GM12878 (cell line): ENCODE measurements at regions not wholly inside any gene's neighbourhood (a gene's known extent, or its start where the extent isn't known, plus 50 kb on each side); places are given as distances from the start of the nearest gene placed in this dataset.

Experiments
- ATAC-seq: fragments of 200-7000 bp; cut with Tn5 transposase; 3 replicates; pipeline ENCODE4 v1.9.1; 2020; ENCODE audit warnings: mild to moderate bottlenecking, moderate library complexity
- BruUV-seq: library from RNA; stranded (reverse); fragments of 400-500 nt; replicated peaks from 2 replicates; lab custom pipeline; 2021; lab: Mats Ljungman, UMichigan
- CTCF ChIA-PET: fragments of 300-600 bp; sonication (Branson Sonifier 250); formaldehyde crosslinking; extraction: SDS; loops from one replicate; lab custom pipeline; 2021; ENCODE audit warnings: inconsistent platforms; lab: Yijun Ruan, JAX
- POLR2A ChIA-PET: fragments of 350-600 bp; formaldehyde crosslinking; extraction: SDS; loops from one replicate; lab custom pipeline; 2021; ENCODE audit warnings: inconsistent platforms; lab: Charles Lee
- RAD21 ChIA-PET: fragments of 300-600 bp; sonication (Branson Sonifier 250); formaldehyde crosslinking; loops from one replicate; lab custom pipeline; 2023; ENCODE audit warnings: antibody characterized with exemption; ENCODE audit not compliant: unreplicated experiment; lab: Charles Lee
- SMC1A ChIA-PET: fragments of 300-600 bp; sonication (Branson Sonifier 250); formaldehyde crosslinking; loops from one replicate; lab custom pipeline; 2023; ENCODE audit not compliant: unreplicated experiment, uncharacterized antibody; lab: Charles Lee
- DNase-seq: peaks from one replicate; pipeline ENCODE4 v3.0.0-alpha.2; 2011; ENCODE audit warnings: low read depth, low spot score
- FAIRE-seq: peaks from 3 replicates; lab custom pipeline; 2011; peaks lifted over from hg19 to GRCh38; lab: Jason Lieb, UNC
- H2AFZ ChIP-seq: 2 replicates; pipeline ENCODE4 v1.6.0; 2011; ENCODE audit warnings: low read depth, low read length, control low read depth; ENCODE audit not compliant: control insufficient read depth
- H3K27ac ChIP-seq: 2 replicates; pipeline ENCODE4 v1.5.1; 2011; ENCODE audit warnings: control low read depth; ENCODE audit not compliant: control insufficient read depth, insufficient read depth
- H3K27me3 ChIP-seq, 2 experiments: replicated peaks in 1 of 2; 2 replicates each; pipeline versions ENCODE4 v1.6.0 to v1.6.1; 2011; ENCODE audit warnings: low read length in 1 of 2; ENCODE audit not compliant: control insufficient read depth in 2 of 2, insufficient read depth in 2 of 2
- H3K36me3 ChIP-seq, 2 experiments: 2 replicates each; pipeline ENCODE4 v1.5.1; 2011; ENCODE audit warnings: low read length in 1 of 2; ENCODE audit not compliant: control insufficient read depth in 2 of 2, insufficient read depth in 2 of 2
- H3K4me1 ChIP-seq: 2 replicates; pipeline ENCODE4 v1.6.1; 2011; ENCODE audit warnings: mild to moderate bottlenecking, low read length, moderate library complexity, mixed read lengths; ENCODE audit not compliant: control insufficient read depth, insufficient read depth
- H3K4me2 ChIP-seq: 2 replicates; pipeline ENCODE4 v1.6.0; 2011; ENCODE audit warnings: control low read depth; ENCODE audit not compliant: control insufficient read depth, insufficient read depth
- H3K4me3 ChIP-seq: fragments of 200-600 bp; sonication (generic); 2 replicates; pipeline ENCODE4 v1.5.1; 2016
- H3K79me2 ChIP-seq: 2 replicates; pipeline ENCODE4 v1.6.0; 2011; ENCODE audit warnings: low read length; ENCODE audit not compliant: control insufficient read depth, insufficient read depth
- H3K9ac ChIP-seq: 2 replicates; pipeline ENCODE4 v1.8.0; 2011; ENCODE audit warnings: low read length, control low read depth, mixed read lengths; ENCODE audit not compliant: control insufficient read depth, insufficient read depth
- H3K9me3 ChIP-seq: replicated peaks from 3 replicates; pipeline ENCODE4 v1.5.1; 2011; ENCODE audit warnings: mild to moderate bottlenecking, low read length; ENCODE audit not compliant: control insufficient read depth, insufficient read depth
- H4K20me1 ChIP-seq: 2 replicates; pipeline ENCODE4 v1.6.0; 2011; ENCODE audit not compliant: control insufficient read depth, insufficient read depth
- CBFB ChIP-seq: IDR thresholded peaks from 2 replicates; pipeline ENCODE4 v1.6.1; 2016; ENCODE audit warnings: antibody characterized with exemption, low read depth
- CREB1 ChIP-seq: IDR thresholded peaks from 2 replicates; pipeline ENCODE4 v1.6.1; 2012; ENCODE audit warnings: low read depth, mild to moderate bottlenecking, inconsistent platforms
- FOXM1 ChIP-seq: IDR thresholded peaks from 2 replicates; pipeline ENCODE4 v1.6.1; 2012; ENCODE audit warnings: low read depth, mild to moderate bottlenecking, inconsistent platforms, low read length, moderate library complexity
- HDAC2 ChIP-seq: fragments of 200-600 bp; sonication (generic); IDR thresholded peaks from 2 replicates; pipeline ENCODE4 v1.6.1; 2017
- IRF4 ChIP-seq: IDR thresholded peaks from 2 replicates; pipeline ENCODE4 v1.6.1; 2011; ENCODE audit warnings: low read depth, low read length
- MYC ChIP-seq: IDR thresholded peaks from 2 replicates; pipeline ENCODE4 v1.6.1; 2011; ENCODE audit warnings: mild to moderate bottlenecking, low read length, moderate library complexity, inconsistent platforms; ENCODE audit not compliant: insufficient read depth, insufficient replicate concordance, insufficient read length, severe bottlenecking
- NR2C1 ChIP-seq: fragments of 450-650 bp; IDR thresholded peaks from 2 replicates; pipeline ENCODE4 v1.6.1; 2017; ENCODE audit warnings: antibody characterized with exemption, mild to moderate bottlenecking, moderate library complexity
- NRF1 ChIP-seq: conservative IDR thresholded peaks from 2 replicates; pipeline ENCODE4 v1.6.1; 2011; ENCODE audit warnings: mild to moderate bottlenecking, low read depth, low read length, improper control_type of control experiment
- RAD21 ChIP-seq: IDR thresholded peaks from 2 replicates; pipeline ENCODE4 v1.6.1; 2011; ENCODE audit warnings: mild to moderate bottlenecking, low read depth, low read length, moderate library complexity; ENCODE audit not compliant: insufficient read depth
- RB1 ChIP-seq: fragments of 450-650 bp; formaldehyde crosslinking; IDR thresholded peaks from 2 replicates; pipeline ENCODE4 v1.6.1; 2017; ENCODE audit warnings: mild to moderate bottlenecking, borderline replicate concordance
- RBBP5 ChIP-seq: fragments of 200-600 bp; sonication (generic); conservative IDR thresholded peaks from 2 replicates; pipeline ENCODE4 v1.6.1; 2016
- SPI1 ChIP-seq: IDR thresholded peaks from 2 replicates; pipeline ENCODE4 v1.6.1; 2011; ENCODE audit warnings: low read depth, mild to moderate bottlenecking, low read length, moderate library complexity, borderline replicate concordance; ENCODE audit not compliant: insufficient read depth
- STAT1 ChIP-seq: fragments of 450-650 bp; conservative IDR thresholded peaks from 2 replicates; pipeline ENCODE4 v1.6.1; 2014; ENCODE audit warnings: antibody characterized with exemption, mild to moderate bottlenecking
- SUPT20H ChIP-seq: IDR thresholded peaks from 2 replicates; pipeline ENCODE4 v1.6.1; 2011; ENCODE audit warnings: low read depth, mild to moderate bottlenecking, low read length, moderate library complexity, borderline replicate concordance; ENCODE audit not compliant: control insufficient read depth
- YY1 ChIP-seq: IDR thresholded peaks from 2 replicates; pipeline ENCODE4 v1.6.1; 2011; ENCODE audit warnings: low read depth, mild to moderate bottlenecking, low read length
- ZNF24 ChIP-seq: fragments of 450-650 bp; IDR thresholded peaks from 2 replicates; pipeline ENCODE4 v1.6.1; 2017; ENCODE audit warnings: antibody characterized with exemption, mild to moderate bottlenecking
- ZNF274 ChIP-seq: IDR thresholded peaks from one replicate; pipeline ENCODE4 v1.8.0; 2011; ENCODE audit not compliant: insufficient read length, insufficient read depth
- WGBS: methylation state at CpG from one replicate; pipeline ENCODE4 v1.1.6; 2016; ENCODE audit warnings: low lambda C conversion rate; ENCODE audit not compliant: insufficient replicate concordance, insufficient coverage; ENCODE audit errors: missing lambda C conversion rate; 5-methylcytosine and 5-hydroxymethylcytosine counted together
- in situ Hi-C: fragments of 300-500 bp; cut with MboI; formaldehyde crosslinking; loops from 9 replicates; pipeline ENCODE4 v1.14.3; 2018; ENCODE audit warnings: mixed read lengths
- intact Hi-C: fragments of 100-400 bp; cut with micrococcal nuclease; formaldehyde crosslinking; loops from one replicate; pipeline ENCODE4 v1.14.2; 2022; ENCODE audit not compliant: unreplicated experiment
- TF ChIP-seq, protein P1 (sequence below): fragments of 450-650 bp; IDR thresholded peaks from 2 replicates; pipeline ENCODE4 v1.6.1; 2018; ENCODE audit warnings: mild to moderate bottlenecking, low read depth, moderate library complexity; ENCODE audit not compliant: partially characterized antibody
- TF ChIP-seq, protein P2 (sequence below): fragments of 150-350 bp; IDR thresholded peaks from 2 replicates; pipeline ENCODE4 v1.6.1; 2016; ENCODE audit warnings: low read depth, low read length

DNA sequence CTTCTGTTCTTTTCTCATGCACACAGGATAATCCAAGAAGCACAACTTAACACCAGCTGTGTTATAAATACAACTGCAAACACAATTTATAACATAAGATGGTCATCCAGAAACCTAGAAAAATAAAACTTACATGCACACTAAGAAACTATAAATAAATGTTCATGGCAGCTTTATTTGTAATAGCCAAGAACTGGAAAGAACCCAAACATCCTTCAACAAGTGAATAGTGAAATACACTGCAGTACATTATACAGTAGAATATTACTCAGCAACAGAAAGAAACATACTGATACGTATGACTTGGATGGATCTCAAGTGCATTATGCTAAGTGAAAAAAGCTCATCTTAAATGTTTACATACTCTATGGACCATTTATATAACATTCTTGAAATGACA lies 132.7 kb downstream of the SPTSSA start:
- Histone ChIP-seq H2AFZ (no peak overlapping the region), H3K27ac (no peak overlapping the region), H3K4me1 (peaks cover 15% of the 10 kb centered on the region), H3K79me2 (no peaks in the 10 kb centered on the region), H3K4me3 (no peak overlapping the region), H3K36me3 (no peaks in the 10 kb centered on the region), H3K9me3 (no peaks in the 10 kb centered on the region; the same call in 2 of the 3 replicates), H3K27me3 (no peaks in the 10 kb centered on the region), H3K4me2 (no peak overlapping the region), H4K20me1 (no peaks in the 10 kb centered on the region), H3K9ac (no peak overlapping the region)
- SMC1A ChIA-PET: interaction anchor here (1.0 to 1.4 kb wide), 2 partner anchors 132 to 488 kb away, joined by 3 read pairs; no protein-coding TSS in a partner anchor
- TF ChIP-seq, protein P1, sequence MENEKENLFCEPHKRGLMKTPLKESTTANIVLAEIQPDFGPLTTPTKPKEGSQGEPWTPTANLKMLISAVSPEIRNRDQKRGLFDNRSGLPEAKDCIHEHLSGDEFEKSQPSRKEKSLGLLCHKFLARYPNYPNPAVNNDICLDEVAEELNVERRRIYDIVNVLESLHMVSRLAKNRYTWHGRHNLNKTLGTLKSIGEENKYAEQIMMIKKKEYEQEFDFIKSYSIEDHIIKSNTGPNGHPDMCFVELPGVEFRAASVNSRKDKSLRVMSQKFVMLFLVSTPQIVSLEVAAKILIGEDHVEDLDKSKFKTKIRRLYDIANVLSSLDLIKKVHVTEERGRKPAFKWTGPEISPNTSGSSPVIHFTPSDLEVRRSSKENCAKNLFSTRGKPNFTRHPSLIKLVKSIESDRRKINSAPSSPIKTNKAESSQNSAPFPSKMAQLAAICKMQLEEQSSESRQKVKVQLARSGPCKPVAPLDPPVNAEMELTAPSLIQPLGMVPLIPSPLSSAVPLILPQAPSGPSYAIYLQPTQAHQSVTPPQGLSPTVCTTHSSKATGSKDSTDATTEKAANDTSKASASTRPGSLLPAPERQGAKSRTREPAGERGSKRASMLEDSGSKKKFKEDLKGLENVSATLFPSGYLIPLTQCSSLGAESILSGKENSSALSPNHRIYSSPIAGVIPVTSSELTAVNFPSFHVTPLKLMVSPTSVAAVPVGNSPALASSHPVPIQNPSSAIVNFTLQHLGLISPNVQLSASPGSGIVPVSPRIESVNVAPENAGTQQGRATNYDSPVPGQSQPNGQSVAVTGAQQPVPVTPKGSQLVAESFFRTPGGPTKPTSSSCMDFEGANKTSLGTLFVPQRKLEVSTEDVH: no peak
- TF ChIP-seq NRF1 (no peak), FOXM1 (no peak), NR2C1 (no peak), RBBP5 (no peak), CBFB (no peak), MYC (no peak), SUPT20H (no peak), IRF4 (no peak), RAD21 (no peak), RB1 (no peak), ZNF274 (no peak), ZNF24 (no peak), YY1 (no peak), STAT1 (no peak), CREB1 (no peak), HDAC2 (no peak), SPI1 (no peak)
- TF ChIP-seq, protein P2, sequence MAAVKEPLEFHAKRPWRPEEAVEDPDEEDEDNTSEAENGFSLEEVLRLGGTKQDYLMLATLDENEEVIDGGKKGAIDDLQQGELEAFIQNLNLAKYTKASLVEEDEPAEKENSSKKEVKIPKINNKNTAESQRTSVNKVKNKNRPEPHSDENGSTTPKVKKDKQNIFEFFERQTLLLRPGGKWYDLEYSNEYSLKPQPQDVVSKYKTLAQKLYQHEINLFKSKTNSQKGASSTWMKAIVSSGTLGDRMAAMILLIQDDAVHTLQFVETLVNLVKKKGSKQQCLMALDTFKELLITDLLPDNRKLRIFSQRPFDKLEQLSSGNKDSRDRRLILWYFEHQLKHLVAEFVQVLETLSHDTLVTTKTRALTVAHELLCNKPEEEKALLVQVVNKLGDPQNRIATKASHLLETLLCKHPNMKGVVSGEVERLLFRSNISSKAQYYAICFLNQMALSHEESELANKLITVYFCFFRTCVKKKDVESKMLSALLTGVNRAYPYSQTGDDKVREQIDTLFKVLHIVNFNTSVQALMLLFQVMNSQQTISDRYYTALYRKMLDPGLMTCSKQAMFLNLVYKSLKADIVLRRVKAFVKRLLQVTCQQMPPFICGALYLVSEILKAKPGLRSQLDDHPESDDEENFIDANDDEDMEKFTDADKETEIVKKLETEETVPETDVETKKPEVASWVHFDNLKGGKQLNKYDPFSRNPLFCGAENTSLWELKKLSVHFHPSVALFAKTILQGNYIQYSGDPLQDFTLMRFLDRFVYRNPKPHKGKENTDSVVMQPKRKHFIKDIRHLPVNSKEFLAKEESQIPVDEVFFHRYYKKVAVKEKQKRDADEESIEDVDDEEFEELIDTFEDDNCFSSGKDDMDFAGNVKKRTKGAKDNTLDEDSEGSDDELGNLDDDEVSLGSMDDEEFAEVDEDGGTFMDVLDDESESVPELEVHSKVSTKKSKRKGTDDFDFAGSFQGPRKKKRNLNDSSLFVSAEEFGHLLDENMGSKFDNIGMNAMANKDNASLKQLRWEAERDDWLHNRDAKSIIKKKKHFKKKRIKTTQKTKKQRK: no peak
- POLR2A ChIA-PET: interaction anchor here (1.3 kb wide), 1 partner anchor 170 kb away, joined by 3 read pairs; no protein-coding TSS in a partner anchor
- WGBS: 84% methylated on average over 1 of the region's 1 CpG
- CTCF ChIA-PET: interaction anchor here (1.1 to 1.9 kb wide), 12 partner anchors 28 to 882 kb away, joined by 3 to 7 read pairs (median 4); no protein-coding TSS in a partner anchor
- ATAC-seq: no peak
- DNase-seq: no peak
- RAD21 ChIA-PET: interaction anchor here (1.0 kb wide), 1 partner anchor 19 kb away, joined by 3 read pairs; no protein-coding TSS in a partner anchor
- FAIRE-seq: no peak
- in situ Hi-C loops: loop anchor here (25.0 kb wide), 1 partner anchor 1083 kb away; the partner anchor contains the start of gene NFKBIA
- intact Hi-C loops: no loop called here
- no TSS peak for BruUV-seq
